ENCODE measurements at regions not wholly inside any gene's neighbourhood (a gene's known extent, or its start where the extent isn't known, plus 50 kb on each side); places are given as distances from the start of the nearest gene placed in this dataset.

GRCh38 chr1:232252546-232253118 lies 377.3 kb downstream of the SIPA1L2 start:
- no peak for DNase-seq (ENCODE audit: low spot score)
- TF ChIP-seq CTCF (IDR thresholded peaks at IDR 0.05; ENCODE audit: extremely low read depth, missing control alignments), result no peak

GRCh38 chr1:232250838-232251237 lies 379.1 kb downstream of the SIPA1L2 start:
- no peak for TF ChIP-seq CTCF (IDR thresholded peaks at IDR 0.05; ENCODE audit: extremely low read depth, missing control alignments)
- no peak for DNase-seq (ENCODE audit: low spot score)

GRCh38 chr1:232249861-232250777 lies 379.8 kb downstream of the SIPA1L2 start:
- TF ChIP-seq CTCF (IDR thresholded peaks at IDR 0.05; ENCODE audit: extremely low read depth, missing control alignments), result no peak
- DNase-seq (ENCODE audit: low spot score), result no peak

- DNase-seq (ENCODE audit: low spot score), result no peak
- no peak for TF ChIP-seq CTCF (IDR thresholded peaks at IDR 0.05; ENCODE audit: extremely low read depth, missing control alignments)
These were observed 380.6 kb downstream of the SIPA1L2 start for GRCh38 chr1:232249339-232249738.

GRCh38 chr1:232248276-232248820 lies 381.6 kb downstream of the SIPA1L2 start:
- DNase-seq (ENCODE audit: low spot score), result no peak
- TF ChIP-seq CTCF (IDR thresholded peaks at IDR 0.05; ENCODE audit: extremely low read depth, missing control alignments), result no peak

- TF ChIP-seq CTCF (IDR thresholded peaks at IDR 0.05; ENCODE audit: extremely low read depth, missing control alignments), result no peak
These were observed 382.3 kb downstream of the SIPA1L2 start for GRCh38 chr1:232247669-232248068.

GRCh38 chr1:232244426-232244825 lies 385.5 kb downstream of the SIPA1L2 start:
- DNase-seq (ENCODE audit: low spot score), result no peak
- no peak for TF ChIP-seq CTCF (IDR thresholded peaks at IDR 0.05; ENCODE audit: extremely low read depth, missing control alignments)

More at GRCh38 chr1:232247669-232248068, 382.3 kb downstream of the SIPA1L2 start:
- DNase-seq (ENCODE audit: low spot score), result no peak

Measured in GM20000 (cell line).